ENCODE measurements at regions not wholly inside any gene's neighbourhood (a gene's known extent, or its start where the extent isn't known, plus 50 kb on each side); places are given as distances from the start of the nearest gene placed in this dataset.

- DNase-seq (ENCODE audit: insufficient read length, low spot score), result peak; percentile 3
- TF ChIP-seq CTCF (IDR thresholded peaks at IDR 0.05; ENCODE audit: insufficient read depth, missing control alignments), result no peak
- FAIRE-seq, result no peak
Measured at GRCh38 chr7:157467496-157468212, 130.8 kb downstream of the DNAJB6 start.

- TF ChIP-seq CTCF (IDR thresholded peaks at IDR 0.05; ENCODE audit: insufficient read depth, missing control alignments), result no peak
- DNase-seq (ENCODE audit: insufficient read length, low spot score) (no peak), FAIRE-seq (no peak)
Measured at GRCh38 chr7:157468221-157469111, 131.7 kb downstream of the DNAJB6 start.

- TF ChIP-seq CTCF (IDR thresholded peaks at IDR 0.05; ENCODE audit: insufficient read depth, missing control alignments), result no peak
- DNase-seq (ENCODE audit: insufficient read length, low spot score) (no peak), FAIRE-seq (no peak)
Measured at GRCh38 chr7:157469181-157470016, 132.6 kb downstream of the DNAJB6 start.

GRCh38 chr7:157470017-157470322 is 133.2 kb downstream of the DNAJB6 start:
- FAIRE-seq (no peak), DNase-seq (ENCODE audit: insufficient read length, low spot score) (no peak)
- no peak for TF ChIP-seq CTCF (IDR thresholded peaks at IDR 0.05; ENCODE audit: insufficient read depth, missing control alignments)

- no peak for DNase-seq (ENCODE audit: insufficient read length, low spot score)
- FAIRE-seq, result no peak
- TF ChIP-seq CTCF (IDR thresholded peaks at IDR 0.05; ENCODE audit: insufficient read depth, missing control alignments), result no peak
Measured at GRCh38 chr7:157470701-157471131, 133.9 kb downstream of the DNAJB6 start.

GRCh38 chr7:157471259-157472125 is 134.7 kb downstream of the DNAJB6 start:
- TF ChIP-seq CTCF (IDR thresholded peaks at IDR 0.05; ENCODE audit: insufficient read depth, missing control alignments), result no peak
- FAIRE-seq, result no peak
- no peak for DNase-seq (ENCODE audit: insufficient read length, low spot score)

All from D721Med (cell line).